Liver (tissue), 8 donors: ENCODE measurements at regions not wholly inside any gene's neighbourhood (a gene's known extent, or its start where the extent isn't known, plus 50 kb on each side); places are given as distances from the start of the nearest gene placed in this dataset.

ENCODE experiments used
- DNase-seq: peaks from one replicate; pipeline ENCODE4 v3.0.0-alpha.2; 2017; ENCODE audit warnings: low spot score
- H3K27ac ChIP-seq, 2 donors: one replicate each; pipeline ENCODE4 v1.7.0; 2013; ENCODE audit warnings: inconsistent platforms in 2 of 2, low read length in 2 of 2, control low read depth in 1 of 2, low read depth in 1 of 2, mild to moderate bottlenecking in 1 of 2
- H3K27me3 ChIP-seq, 4 donors: one replicate each; pipeline versions ENCODE4 v1.6.1 to v1.7.0; 2013; ENCODE audit warnings: low read length in 3 of 4, inconsistent platforms in 1 of 4, mild to moderate bottlenecking in 1 of 4, moderate library complexity in 1 of 4; ENCODE audit not compliant: control insufficient read depth in 4 of 4, insufficient read depth in 4 of 4
- H3K36me3 ChIP-seq, 4 donors: one replicate each; pipeline versions ENCODE4 v1.6.1 to v1.7.0; 2013; ENCODE audit warnings: low read length in 3 of 4, mild to moderate bottlenecking in 3 of 4, low read depth in 1 of 4, moderate library complexity in 1 of 4; ENCODE audit not compliant: control insufficient read depth in 4 of 4, insufficient read depth in 3 of 4
- H3K4me1 ChIP-seq, 4 donors: one replicate each; pipeline versions ENCODE4 v1.6.1 to v1.7.0; 2013; ENCODE audit warnings: low read length in 3 of 4, mild to moderate bottlenecking in 3 of 4, moderate library complexity in 1 of 4; ENCODE audit not compliant: control insufficient read depth in 4 of 4, insufficient read depth in 4 of 4
- H3K4me3 ChIP-seq, 3 donors: one replicate each; pipeline versions ENCODE4 v1.6.1 to v1.7.0; 2013; ENCODE audit warnings: low read length in 3 of 3, control low read depth in 1 of 3, low read depth in 1 of 3, mild to moderate bottlenecking in 1 of 3
- H3K9ac ChIP-seq, 2 donors: one replicate each; pipeline ENCODE4 v1.7.0; 2013; ENCODE audit warnings: low read length in 2 of 2, mild to moderate bottlenecking in 2 of 2, moderate library complexity in 2 of 2, control low read depth in 1 of 2, low read depth in 1 of 2
- H3K9me3 ChIP-seq, 4 donors: one replicate each; pipeline versions ENCODE4 v1.6.1 to v1.7.0; 2013; ENCODE audit warnings: low read length in 3 of 4; ENCODE audit not compliant: control insufficient read depth in 4 of 4
- ATF3 ChIP-seq: IDR thresholded peaks from 2 replicates; pipeline ENCODE4 v1.6.1; 2016; ENCODE audit warnings: antibody characterized with exemption
- CTCF ChIP-seq: fragments of 150-350 bp; IDR thresholded peaks from 2 replicates; pipeline ENCODE4 v1.5.1; 2017; ENCODE audit warnings: improper control_type of control experiment, low read depth, low read length; ENCODE audit not compliant: missing input control
- EGR1 ChIP-seq, 2 donors: IDR thresholded peaks; 2 replicates each; pipeline ENCODE4 v1.6.1; 2016 to 2018; ENCODE audit warnings: antibody characterized with exemption in 2 of 2, low read depth in 2 of 2
- FOXA1 ChIP-seq: IDR thresholded peaks from 2 replicates; pipeline ENCODE4 v1.6.1; 2016; ENCODE audit warnings: antibody characterized with exemption
- GABPA ChIP-seq, 2 donors: IDR thresholded peaks in 1 of 2; conservative IDR thresholded peaks in 1 of 2; 2 replicates each; pipeline ENCODE4 v1.6.1; 2016; ENCODE audit warnings: antibody characterized with exemption in 2 of 2, mild to moderate bottlenecking in 1 of 2, moderate library complexity in 1 of 2
- HNF4A ChIP-seq, 2 donors: conservative IDR thresholded peaks; 2 replicates each; pipeline ENCODE4 v1.6.1; 2016; ENCODE audit warnings: antibody characterized with exemption in 2 of 2, mild to moderate bottlenecking in 2 of 2
- HNF4G ChIP-seq: IDR thresholded peaks from 2 replicates; pipeline ENCODE4 v1.6.1; 2016; ENCODE audit warnings: antibody characterized with exemption
- JUND ChIP-seq, 2 donors: IDR thresholded peaks; 2 replicates each; pipeline ENCODE4 v1.6.1; 2016; ENCODE audit warnings: antibody characterized with exemption in 2 of 2
- MAX ChIP-seq: IDR thresholded peaks from 2 replicates; pipeline ENCODE4 v1.6.1; 2016; ENCODE audit warnings: antibody characterized with exemption
- NR2F2 ChIP-seq: IDR thresholded peaks from 2 replicates; pipeline ENCODE4 v1.6.1; 2016; ENCODE audit warnings: antibody characterized with exemption
- RAD21 ChIP-seq, 2 donors: IDR thresholded peaks; 2 replicates each; pipeline ENCODE4 v1.6.1; 2016; ENCODE audit warnings: antibody characterized with exemption in 2 of 2, mild to moderate bottlenecking in 2 of 2
- REST ChIP-seq: IDR thresholded peaks from 2 replicates; pipeline ENCODE4 v1.6.1; 2016; ENCODE audit warnings: antibody characterized with exemption, mild to moderate bottlenecking
- RXRA ChIP-seq, 2 donors: IDR thresholded peaks; 2 replicates each; pipeline ENCODE4 v1.6.1; 2017 to 2018; ENCODE audit warnings: antibody characterized with exemption in 2 of 2, mild to moderate bottlenecking in 1 of 2
- SP1 ChIP-seq: IDR thresholded peaks from 2 replicates; pipeline ENCODE4 v1.6.1; 2018; ENCODE audit warnings: antibody characterized with exemption, mild to moderate bottlenecking
- TAF1 ChIP-seq: conservative IDR thresholded peaks from 2 replicates; pipeline ENCODE4 v1.6.1; 2016; ENCODE audit warnings: antibody characterized with exemption, mild to moderate bottlenecking
- YY1 ChIP-seq: IDR thresholded peaks from 2 replicates; pipeline ENCODE4 v1.6.1; 2016; ENCODE audit warnings: antibody characterized with exemption, mild to moderate bottlenecking
- WGBS: extraction: QIAGEN DNeasy Blood & Tissue Kit; methylation state at CpG from one replicate; pipeline ENCODE4 v1.1.7; 2013; 5-methylcytosine and 5-hydroxymethylcytosine counted together
- donor health status: healthy.
- donor health status: healthy.
- donor health status: healthy.
- donor health status: healthy.
- donor health status: healthy.

- Histone ChIP-seq H3K9me3 (no peaks in the 10 kb centered on the region), H3K4me3 (no peak overlapping the region), H3K27me3 (no peaks in the 10 kb centered on the region), H3K36me3 (no peaks in the 10 kb centered on the region), H3K9ac (no peak overlapping the region), H3K4me1 (no peaks in the 10 kb centered on the region), H3K27ac (no peak overlapping the region)
- no peak for DNase-seq
- TF ChIP-seq GABPA (IDR thresholded peaks at IDR 0.05 in 1 of 2, conservative IDR thresholded peaks at IDR 0.05 in 1 of 2) = no peak
- TF ChIP-seq HNF4G = no peak
- no peak for TF ChIP-seq EGR1 (IDR thresholded peaks at IDR 0.05; ENCODE audit: low read depth in 2 of 2)
- no peak for TF ChIP-seq FOXA1
- no peak for TF ChIP-seq YY1
- TF ChIP-seq NR2F2 = no peak
- WGBS = 73% methylated on average over 7 of the region's 7 CpGs
These were observed 204.2 kb upstream of the RASGEF1B start for GRCh38 chr4:81675791-81676393.

GRCh38 chr4:81673961-81674360 is 202.3 kb upstream of the RASGEF1B start:
- Histone ChIP-seq H3K4me3 (no peak overlapping the region), H3K27me3 (no peaks in the 10 kb centered on the region), H3K36me3 (no peaks in the 10 kb centered on the region), H3K4me1 (peaks cover 0 to 3% (median 1%) of the 10 kb centered on the region in 4 donors), H3K27ac (no peak overlapping the region), H3K9ac (no peak overlapping the region), H3K9me3 (no peaks in the 10 kb centered on the region)
- 68% methylated on average over 4 of the region's 4 CpGs for WGBS
- TF ChIP-seq JUND (IDR thresholded peaks at IDR 0.05) = no peak
- TF ChIP-seq HNF4G = no peak
- TF ChIP-seq REST = no peak
- no peak for TF ChIP-seq GABPA (IDR thresholded peaks at IDR 0.05 in 1 of 2, conservative IDR thresholded peaks at IDR 0.05 in 1 of 2)
- TF ChIP-seq TAF1 = no peak
- no peak for TF ChIP-seq FOXA1
- no peak for TF ChIP-seq YY1
- no peak for TF ChIP-seq RXRA (IDR thresholded peaks at IDR 0.05)
- no peak for TF ChIP-seq ATF3
- TF ChIP-seq EGR1 (IDR thresholded peaks at IDR 0.05; ENCODE audit: low read depth in 2 of 2) = no peak
- no peak for TF ChIP-seq RAD21 (IDR thresholded peaks at IDR 0.05)
- TF ChIP-seq SP1 = no peak
- TF ChIP-seq HNF4A (conservative IDR thresholded peaks at IDR 0.05) = no peak
- no peak for TF ChIP-seq CTCF
- no peak for TF ChIP-seq NR2F2
- TF ChIP-seq MAX = no peak
- no peak for DNase-seq
